Stomach (tissue), 4 donors: ENCODE measurements at regions not wholly inside any gene's neighbourhood (a gene's known extent, or its start where the extent isn't known, plus 50 kb on each side); places are given as distances from the start of the nearest gene placed in this dataset.

Experiments used
- POLR2A ChIP-seq, 4 donors: fragments of 450-650 bp; IDR thresholded peaks; one replicate each; pipeline ENCODE4 v1.6.1; 2016; ENCODE audit warnings: antibody characterized with exemption in 4 of 4, control low read depth in 2 of 4, mild to moderate bottlenecking in 1 of 4, moderate library complexity in 1 of 4
- TF ChIP-seq, protein P1 (sequence below), 7 experiments: fragments of 450-650 bp in 4 of 7; fragments of 200-600 bp in 3 of 7; sonication (generic) in 3 of 7; IDR thresholded peaks; one replicate each; pipeline ENCODE4 v1.5.1; 2016 to 2019; ENCODE audit warnings: antibody characterized with exemption in 7 of 7, control low read depth in 2 of 7, mild to moderate bottlenecking in 1 of 7

DNA sequence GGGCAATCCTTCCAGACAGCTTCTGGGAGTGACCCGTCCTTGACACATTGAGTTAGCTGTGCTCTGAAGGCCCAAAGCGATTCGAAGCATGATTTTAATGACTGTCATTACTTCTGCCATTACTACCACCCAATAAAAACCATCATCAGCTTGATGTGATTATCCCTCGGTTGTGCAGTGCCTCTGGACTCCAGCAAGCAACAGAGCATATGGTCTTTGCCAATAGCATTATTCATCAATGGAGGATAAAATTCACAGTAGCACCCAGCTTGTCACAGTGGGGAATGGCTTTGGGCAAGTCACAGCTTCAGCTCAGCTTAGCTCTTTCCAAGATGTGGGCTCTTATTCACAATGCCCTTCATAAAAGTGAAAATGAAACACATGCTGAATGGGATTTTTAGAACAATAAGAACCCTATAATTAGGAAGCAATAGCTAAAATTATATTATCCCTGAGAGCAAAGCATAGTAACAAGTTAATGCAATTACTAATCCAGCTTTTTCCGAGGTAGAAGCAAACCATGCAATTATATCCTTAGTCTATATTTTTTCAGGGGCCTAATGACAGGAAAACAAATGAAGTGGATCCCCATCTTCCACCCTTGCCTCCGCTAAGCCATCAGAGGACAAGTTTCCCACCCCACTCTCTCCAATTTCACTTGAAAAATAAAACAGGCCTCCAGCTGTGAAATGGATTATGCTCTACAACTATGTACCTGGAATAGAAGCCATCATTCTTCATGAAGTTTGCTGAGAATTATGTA lies 163.0 kb upstream of the EEA1 start:
- TF ChIP-seq POLR2A (IDR thresholded peaks at IDR 0.05): no peak
- TF ChIP-seq, protein P1, sequence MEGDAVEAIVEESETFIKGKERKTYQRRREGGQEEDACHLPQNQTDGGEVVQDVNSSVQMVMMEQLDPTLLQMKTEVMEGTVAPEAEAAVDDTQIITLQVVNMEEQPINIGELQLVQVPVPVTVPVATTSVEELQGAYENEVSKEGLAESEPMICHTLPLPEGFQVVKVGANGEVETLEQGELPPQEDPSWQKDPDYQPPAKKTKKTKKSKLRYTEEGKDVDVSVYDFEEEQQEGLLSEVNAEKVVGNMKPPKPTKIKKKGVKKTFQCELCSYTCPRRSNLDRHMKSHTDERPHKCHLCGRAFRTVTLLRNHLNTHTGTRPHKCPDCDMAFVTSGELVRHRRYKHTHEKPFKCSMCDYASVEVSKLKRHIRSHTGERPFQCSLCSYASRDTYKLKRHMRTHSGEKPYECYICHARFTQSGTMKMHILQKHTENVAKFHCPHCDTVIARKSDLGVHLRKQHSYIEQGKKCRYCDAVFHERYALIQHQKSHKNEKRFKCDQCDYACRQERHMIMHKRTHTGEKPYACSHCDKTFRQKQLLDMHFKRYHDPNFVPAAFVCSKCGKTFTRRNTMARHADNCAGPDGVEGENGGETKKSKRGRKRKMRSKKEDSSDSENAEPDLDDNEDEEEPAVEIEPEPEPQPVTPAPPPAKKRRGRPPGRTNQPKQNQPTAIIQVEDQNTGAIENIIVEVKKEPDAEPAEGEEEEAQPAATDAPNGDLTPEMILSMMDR (IDR thresholded peaks at IDR 0.05): no peak
